BJ (cell line): ENCODE measurements at regions not wholly inside any gene's neighbourhood (a gene's known extent, or its start where the extent isn't known, plus 50 kb on each side); places are given as distances from the start of the nearest gene placed in this dataset.

Experiments
- CTCF ChIA-PET: fragments of 350-600 bp; formaldehyde crosslinking; extraction: SDS; loops from one replicate; lab custom pipeline; 2021; ENCODE audit warnings: antibody characterized with exemption, inconsistent platforms; lab: Yijun Ruan, JAX
- POLR2A ChIA-PET: fragments of 300-600 bp; sonication (Branson Sonifier 250); formaldehyde crosslinking; extraction: SDS; loops from one replicate; lab custom pipeline; 2021; ENCODE audit warnings: antibody characterized with exemption; lab: Charles Lee
- DNase-seq: peaks from one replicate; pipeline ENCODE4 v3.0.0-alpha.2; 2011; ENCODE audit warnings: low read depth
- H3K27me3 ChIP-seq: 2 replicates; pipeline ENCODE4 v1.6.0; 2011; ENCODE audit warnings: low read length; ENCODE audit not compliant: control insufficient read depth, insufficient read depth
- H3K36me3 ChIP-seq: 2 replicates; pipeline ENCODE4 v1.5.1; 2011; ENCODE audit warnings: low read length; ENCODE audit not compliant: control insufficient read depth, insufficient read depth
- H3K4me3 ChIP-seq: 2 replicates; pipeline ENCODE4 v1.5.1; 2011; ENCODE audit warnings: low read depth, mild to moderate bottlenecking, control low read depth, low read length
- TF ChIP-seq, protein P1 (sequence below): IDR thresholded peaks from 2 replicates; pipeline ENCODE4 v1.5.1; 2011; ENCODE audit warnings: low read depth, mild to moderate bottlenecking, control low read depth, inconsistent platforms, low read length, moderate library complexity; ENCODE audit not compliant: insufficient read depth

DNA sequence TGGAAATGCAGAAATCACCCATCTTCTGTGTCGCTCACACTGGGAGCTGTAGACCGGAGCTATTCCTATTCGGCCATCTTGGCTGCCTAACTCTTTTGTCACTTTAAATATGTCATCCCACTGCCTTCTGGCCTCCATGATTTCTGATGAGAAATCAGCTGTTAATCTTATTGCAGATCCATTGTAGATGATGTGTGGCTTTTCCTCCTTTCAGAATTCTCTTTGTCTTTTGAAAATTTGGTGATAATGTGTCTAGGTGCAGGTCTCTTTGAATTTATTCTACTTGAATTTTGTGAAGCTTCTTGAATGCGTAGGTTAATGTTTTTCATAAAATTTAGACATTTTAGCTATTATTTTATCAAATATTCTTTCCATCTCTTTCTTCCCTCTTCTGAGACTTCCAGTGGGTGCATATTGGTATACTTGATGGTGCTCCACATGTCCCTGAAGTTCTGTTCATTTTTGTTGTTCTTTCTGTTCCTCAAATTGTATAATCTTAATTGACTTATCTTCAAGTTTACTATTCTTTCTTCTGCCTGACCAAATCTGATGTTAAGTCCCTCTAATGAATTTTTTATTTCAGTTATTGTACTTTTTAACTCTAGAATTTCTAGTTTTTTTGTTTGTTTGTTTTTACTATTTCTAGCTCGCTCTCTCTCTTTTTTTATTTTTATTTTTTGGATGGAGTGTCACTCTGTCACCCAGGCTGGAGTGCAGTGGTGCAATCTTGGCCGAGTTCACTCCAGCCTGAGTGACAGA is 90.8 kb upstream of the DLX2 start:
- DNase-seq, result no peak
- no peaks in the 10 kb centered on the region for H3K27me3 ChIP-seq
- POLR2A ChIA-PET, result no interaction called here
- no peaks in the 10 kb centered on the region for H3K36me3 ChIP-seq
- TF ChIP-seq, protein P1, sequence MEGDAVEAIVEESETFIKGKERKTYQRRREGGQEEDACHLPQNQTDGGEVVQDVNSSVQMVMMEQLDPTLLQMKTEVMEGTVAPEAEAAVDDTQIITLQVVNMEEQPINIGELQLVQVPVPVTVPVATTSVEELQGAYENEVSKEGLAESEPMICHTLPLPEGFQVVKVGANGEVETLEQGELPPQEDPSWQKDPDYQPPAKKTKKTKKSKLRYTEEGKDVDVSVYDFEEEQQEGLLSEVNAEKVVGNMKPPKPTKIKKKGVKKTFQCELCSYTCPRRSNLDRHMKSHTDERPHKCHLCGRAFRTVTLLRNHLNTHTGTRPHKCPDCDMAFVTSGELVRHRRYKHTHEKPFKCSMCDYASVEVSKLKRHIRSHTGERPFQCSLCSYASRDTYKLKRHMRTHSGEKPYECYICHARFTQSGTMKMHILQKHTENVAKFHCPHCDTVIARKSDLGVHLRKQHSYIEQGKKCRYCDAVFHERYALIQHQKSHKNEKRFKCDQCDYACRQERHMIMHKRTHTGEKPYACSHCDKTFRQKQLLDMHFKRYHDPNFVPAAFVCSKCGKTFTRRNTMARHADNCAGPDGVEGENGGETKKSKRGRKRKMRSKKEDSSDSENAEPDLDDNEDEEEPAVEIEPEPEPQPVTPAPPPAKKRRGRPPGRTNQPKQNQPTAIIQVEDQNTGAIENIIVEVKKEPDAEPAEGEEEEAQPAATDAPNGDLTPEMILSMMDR, result no peak
- H3K4me3 ChIP-seq, result no peak overlapping the region
- CTCF ChIA-PET, result interaction anchor here (2.6 kb wide), 1 partner anchor 268 kb away, joined by 8 read pairs; no protein-coding TSS in a partner anchor

DNA sequence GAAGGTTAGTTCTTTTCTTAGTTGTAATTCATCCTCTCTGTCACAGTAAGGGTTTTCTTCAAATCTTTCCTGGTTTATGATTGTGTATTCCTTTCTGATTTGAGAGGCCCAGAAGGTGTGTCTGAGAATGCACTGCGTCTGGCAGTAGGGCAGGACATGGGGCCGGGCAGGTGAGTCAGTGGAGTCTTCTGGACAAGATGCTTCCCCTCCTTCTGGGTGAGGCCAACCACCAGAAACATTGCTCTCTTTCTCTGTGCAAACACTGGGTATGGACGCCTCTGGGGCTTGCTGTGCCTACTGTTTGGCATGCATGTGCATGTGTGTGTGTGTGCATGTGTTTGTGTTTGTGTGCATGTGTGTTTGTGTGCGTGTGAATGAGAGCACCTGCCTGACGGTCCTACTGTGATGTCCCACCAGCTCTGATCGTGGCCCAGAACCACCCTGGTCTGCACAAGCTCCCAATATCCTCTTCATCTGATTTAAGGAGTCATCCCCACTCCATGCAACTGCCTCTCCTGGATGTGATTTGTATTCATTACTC is 93.2 kb upstream of the DLX2 start:
- DNase-seq, result no peak
- Histone ChIP-seq H3K27me3 (no peaks in the 10 kb centered on the region), H3K4me3 (no peak overlapping the region), H3K36me3 (no peaks in the 10 kb centered on the region)
- TF ChIP-seq, protein P1, result no peak
- CTCF ChIA-PET, result interaction anchor here (2.3 kb wide), 1 partner anchor 266 kb away, joined by 10 read pairs; no protein-coding TSS in a partner anchor
- POLR2A ChIA-PET, result no interaction called here

DNA sequence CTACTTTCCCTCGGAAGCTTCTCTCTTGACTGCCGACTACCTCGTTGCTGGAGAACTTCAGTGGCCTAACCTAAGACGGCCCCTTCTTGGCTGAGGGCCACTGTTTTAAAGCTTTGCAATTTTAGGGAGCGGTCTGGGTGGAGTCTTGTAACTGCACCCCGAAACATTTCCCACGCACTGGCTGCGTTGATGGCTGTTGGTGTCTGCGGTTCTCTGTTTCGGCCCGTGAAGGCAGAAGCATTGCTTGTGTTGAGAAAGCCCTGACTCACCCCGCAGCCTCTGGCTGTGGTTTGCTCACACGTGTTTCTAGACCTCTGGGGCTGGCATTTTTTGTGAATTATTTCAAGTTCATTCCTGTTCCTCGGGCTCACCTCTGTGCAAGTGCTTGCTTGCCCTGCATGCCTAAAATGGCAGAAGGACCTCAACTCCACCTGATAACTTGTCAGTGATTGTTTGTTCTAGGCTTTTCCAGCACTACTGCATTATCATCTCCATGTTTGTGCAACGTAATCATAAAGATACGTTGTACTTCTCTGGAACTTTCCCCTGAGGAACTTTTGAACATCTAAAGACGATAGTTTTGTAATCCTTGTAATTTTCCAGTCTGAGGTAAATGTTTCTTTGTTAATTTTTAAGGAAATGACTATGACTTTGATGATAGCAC is 94.2 kb upstream of the DLX2 start:
- ChIA-PET POLR2A (no interaction called here), CTCF (interaction anchor here (2.3 kb wide), 1 partner anchor 265 kb away, joined by 10 read pairs; no protein-coding TSS in a partner anchor)
- no peak overlapping the region for H3K4me3 ChIP-seq
- DNase-seq, result no peak
- TF ChIP-seq, protein P1, result no peak
- H3K36me3 ChIP-seq, result no peaks in the 10 kb centered on the region
- no peaks in the 10 kb centered on the region for H3K27me3 ChIP-seq

GRCh38 chr2:172198361-172198760 is 95.7 kb upstream of the DLX2 start:
- CTCF ChIA-PET, result interaction anchor here (1.0 kb wide), 1 partner anchor 10 kb away, joined by 3 read pairs; no protein-coding TSS in a partner anchor

More at GRCh38 chr2:172198361-172198760, 95.7 kb upstream of the DLX2 start:
- Histone ChIP-seq H3K27me3 (no peaks in the 10 kb centered on the region), H3K36me3 (no peaks in the 10 kb centered on the region), H3K4me3 (no peak overlapping the region)
- POLR2A ChIA-PET, result no interaction called here
- DNase-seq, result no peak
- TF ChIP-seq, protein P1, result no peak
